HG02970 (cell line): ENCODE measurements at regions not wholly inside any gene's neighbourhood (a gene's known extent, or its start where the extent isn't known, plus 50 kb on each side); places are given as distances from the start of the nearest gene placed in this dataset.

Experiments
- ATAC-seq: cut with Tn5 transposase; IDR thresholded peaks from one replicate; pipeline ENCODE4 v1.9.1; 2021; ENCODE audit warnings: mild to moderate bottlenecking, moderate library complexity, moderate number of reproducible peaks; ENCODE audit not compliant: unreplicated experiment, low FRiP score

DNA sequence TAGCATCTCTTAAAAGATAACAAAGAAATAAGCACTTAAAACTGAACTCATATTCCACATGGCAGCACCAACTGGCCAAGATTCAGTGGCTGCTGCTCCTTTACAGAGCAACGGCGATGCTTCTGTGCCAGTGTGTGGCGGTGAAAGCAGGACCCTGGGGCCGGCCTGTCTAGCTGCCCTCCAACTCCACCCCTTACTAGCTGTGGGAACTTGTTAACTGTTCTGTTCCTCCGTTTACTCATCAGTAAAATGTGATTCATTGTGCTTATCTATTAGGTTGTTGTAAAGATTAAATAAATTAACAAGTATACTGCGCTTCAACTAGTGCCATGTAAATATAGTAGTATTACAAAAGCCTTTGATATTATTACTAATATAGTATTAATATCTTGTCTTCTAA, 133.2 kb downstream of the GDAP2 start:
- no peak for ATAC-seq

DNA sequence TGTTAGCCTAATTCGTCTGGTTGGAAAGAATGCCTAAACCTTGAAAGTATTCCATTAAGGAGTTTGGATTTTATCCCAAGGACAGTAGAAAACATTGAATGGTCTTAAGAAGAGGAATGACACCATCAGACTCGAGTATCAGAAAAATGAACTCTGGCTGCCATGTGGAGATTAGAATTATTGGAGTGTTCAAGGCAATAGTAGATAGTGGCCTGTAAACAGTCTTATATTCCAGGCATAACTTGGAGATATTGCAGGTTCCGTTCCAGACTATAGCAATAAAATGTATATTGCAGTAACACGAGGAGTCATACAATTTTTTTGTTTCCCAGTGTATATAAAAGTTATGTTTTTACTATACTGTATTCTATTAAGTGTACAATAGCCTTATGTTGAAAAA, 130.9 kb downstream of the GDAP2 start:
- ATAC-seq: no peak

DNA sequence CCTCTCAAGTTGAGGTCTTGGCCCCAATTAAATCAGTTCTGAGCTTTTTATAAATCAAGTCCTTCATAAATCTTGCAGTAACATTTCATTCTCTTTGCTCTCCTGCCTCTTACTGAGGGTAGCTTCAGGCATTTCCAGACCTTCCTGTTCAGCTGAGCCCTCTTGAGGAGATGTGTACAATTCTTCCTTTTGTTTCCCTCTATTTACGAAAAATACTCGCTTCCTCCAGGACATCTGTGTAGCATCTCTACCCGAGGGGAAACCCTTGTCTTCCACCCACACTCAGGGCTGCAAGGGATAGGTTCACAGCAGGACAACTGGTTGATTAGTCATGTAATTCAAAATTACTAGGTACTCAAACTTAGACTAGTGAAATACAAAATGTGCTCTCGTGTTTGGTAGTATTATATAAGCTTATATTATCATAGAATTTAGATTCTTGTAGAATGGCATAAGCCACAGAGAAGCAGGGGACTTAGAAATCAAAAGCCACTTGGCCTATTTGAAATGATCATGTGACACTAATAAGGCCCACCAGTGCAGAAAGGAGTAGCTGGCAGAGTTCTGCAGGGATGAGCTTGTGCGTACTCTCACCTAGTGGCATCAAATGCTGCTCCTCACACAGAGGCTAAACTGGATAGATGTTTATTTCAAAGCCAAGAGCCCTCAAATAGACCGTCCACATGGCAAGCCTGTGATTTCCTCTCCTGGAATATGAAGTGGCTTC, 126.7 kb downstream of the GDAP2 start:
- ATAC-seq: no peak

DNA sequence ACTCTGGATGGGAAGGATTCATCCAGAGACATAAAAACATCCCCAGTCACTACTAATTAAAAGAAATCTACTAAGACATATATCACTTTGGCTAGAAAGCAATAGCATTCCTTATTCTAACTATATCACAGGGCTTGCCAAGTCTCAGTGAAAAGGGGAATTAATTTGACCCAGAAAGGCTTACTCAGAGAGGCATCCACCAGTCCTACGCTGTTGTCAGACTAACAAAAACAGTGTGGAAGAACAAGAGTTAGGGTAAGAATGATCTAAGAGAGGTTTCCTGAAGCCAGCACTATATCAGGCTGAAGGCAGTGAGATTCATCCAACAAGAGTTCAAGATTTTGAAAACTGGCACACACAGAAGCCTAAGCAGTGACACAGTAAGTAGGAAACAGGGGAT, 126.1 kb downstream of the GDAP2 start:
- no peak for ATAC-seq

DNA sequence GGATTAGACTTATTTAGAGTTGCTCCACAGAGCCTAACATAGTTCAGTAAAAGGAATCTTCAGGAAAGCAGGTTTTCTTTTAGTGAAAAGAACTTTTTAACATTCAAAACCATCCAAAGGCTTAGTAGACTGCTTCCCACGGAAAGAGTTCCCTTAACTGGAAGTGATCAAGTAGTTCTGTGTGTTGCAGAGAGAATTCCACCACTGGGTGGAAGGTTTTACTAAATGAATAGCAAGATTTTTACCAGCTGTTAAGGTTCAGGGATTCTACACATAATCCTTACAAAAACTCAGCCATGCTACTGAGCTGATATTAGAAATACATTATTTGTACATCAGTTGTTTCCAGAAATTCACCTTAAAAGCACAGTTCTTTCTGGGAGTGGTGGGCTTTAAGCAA, 119.7 kb downstream of the GDAP2 start:
- no peak for ATAC-seq

DNA sequence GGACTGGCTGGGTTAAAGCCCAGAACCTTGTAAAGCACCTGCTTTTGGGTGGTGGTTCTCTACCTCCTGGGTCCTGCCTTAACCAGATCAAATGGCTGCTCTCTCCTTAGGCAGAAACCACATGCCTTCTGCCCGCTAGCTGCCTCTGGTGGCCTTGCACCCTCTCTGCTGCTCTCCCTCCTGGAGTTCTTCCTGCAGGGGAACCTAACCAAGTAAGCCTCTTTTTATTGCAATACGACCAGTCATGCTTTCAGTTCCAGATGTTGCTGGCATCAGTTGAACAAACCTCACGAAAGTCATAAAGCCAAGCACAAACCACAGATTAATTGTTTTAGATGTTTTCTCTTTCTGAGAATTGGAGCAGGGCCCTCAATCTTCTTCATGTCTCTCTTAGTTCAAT, 118.9 kb downstream of the GDAP2 start:
- no peak for ATAC-seq

DNA sequence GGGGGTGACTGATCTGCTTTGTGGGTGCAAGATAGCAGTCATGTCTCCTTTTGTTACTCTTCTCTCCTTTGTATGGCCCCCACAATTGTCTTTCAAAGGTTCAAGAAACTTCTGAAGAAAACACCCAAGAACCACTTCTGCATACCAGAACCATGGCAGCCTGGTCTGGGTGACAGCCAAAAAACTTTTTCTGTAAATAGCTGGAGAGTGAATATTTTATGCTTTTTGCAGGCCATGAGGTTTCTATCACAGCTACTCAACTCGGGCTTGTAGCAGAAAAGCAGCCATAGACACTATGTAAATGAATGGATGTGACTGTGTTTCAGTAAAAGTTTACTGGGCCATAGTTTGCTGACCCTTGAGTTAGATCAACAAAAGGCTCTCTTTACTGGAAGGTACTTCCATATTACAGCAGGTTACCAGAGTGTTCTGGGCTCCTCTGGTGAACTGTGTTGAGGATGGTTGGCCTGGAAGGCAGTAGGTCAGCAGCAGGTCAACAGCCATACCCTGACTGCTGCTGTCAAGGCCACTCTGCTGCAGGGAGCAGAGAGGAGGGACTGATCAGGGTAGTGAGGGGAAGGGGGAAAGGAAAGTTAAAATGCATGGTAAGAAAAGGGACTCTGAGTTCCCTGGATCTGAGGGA, 116.4 kb downstream of the GDAP2 start:
- ATAC-seq: no peak
